Glutamatergic neuron (in vitro differentiated cells): ENCODE measurements at regions not wholly inside any gene's neighbourhood (a gene's known extent, or its start where the extent isn't known, plus 50 kb on each side); places are given as distances from the start of the nearest gene placed in this dataset.

Experiments
- DNase-seq: peaks from one replicate; pipeline ENCODE4 v3.0.0; 2022
- H3K27ac Mint-ChIP-seq: one replicate; pipeline ENCODE4 v1.8.0; 2020; ENCODE audit warnings: mild to moderate bottlenecking, mixed read lengths, inconsistent platforms; ENCODE audit not compliant: unreplicated experiment
- H3K27me3 Mint-ChIP-seq: one replicate; pipeline ENCODE4 v1.8.0; 2020; ENCODE audit warnings: mild to moderate bottlenecking, moderate library complexity, mixed read lengths, inconsistent platforms; ENCODE audit not compliant: unreplicated experiment
- H3K36me3 Mint-ChIP-seq: one replicate; pipeline ENCODE4 v1.8.0; 2020; ENCODE audit warnings: mild to moderate bottlenecking, mixed read lengths, inconsistent platforms; ENCODE audit not compliant: unreplicated experiment
- H3K4me1 Mint-ChIP-seq: one replicate; pipeline ENCODE4 v1.8.0; 2020; ENCODE audit warnings: mild to moderate bottlenecking, low read depth, mixed read lengths, inconsistent platforms; ENCODE audit not compliant: unreplicated experiment
- H3K4me3 Mint-ChIP-seq: one replicate; pipeline ENCODE4 v1.8.0; 2020; ENCODE audit warnings: mild to moderate bottlenecking, mixed read lengths, inconsistent platforms; ENCODE audit not compliant: unreplicated experiment
- H3K9me3 Mint-ChIP-seq: one replicate; pipeline ENCODE4 v1.8.0; 2020; ENCODE audit warnings: mild to moderate bottlenecking, moderate library complexity, mixed read lengths, inconsistent platforms; ENCODE audit not compliant: unreplicated experiment
- CTCF ChIP-seq: fragments of 200-600 bp; sonication (generic); IDR thresholded peaks from one replicate; pipeline ENCODE4 v1.5.0; 2021; ENCODE audit not compliant: partially characterized antibody, unreplicated experiment

GRCh38 chr2:105643405-105644173 is 101.1 kb upstream of the NCK2 start:
- Mint-ChIP-seq H3K27me3 (peaks cover 7% of the 10 kb centered on the region), H3K36me3 (no peaks in the 10 kb centered on the region), H3K4me3 (no peak overlapping the region), H3K27ac (no peak overlapping the region), H3K9me3 (peaks cover 4% of the 10 kb centered on the region), H3K4me1 (peaks cover 15% of the 10 kb centered on the region)
- TF ChIP-seq CTCF = no peak
- DNase-seq = no peak

GRCh38 chr2:105641389-105641811 is 103.3 kb upstream of the NCK2 start:
- Mint-ChIP-seq H3K27me3 (peaks cover 5% of the 10 kb centered on the region), H3K4me3 (peak overlapping the region; percentile 30), H3K9me3 (peaks cover 4% of the 10 kb centered on the region), H3K27ac (peak overlapping the region; percentile 59), H3K4me1 (peaks cover 14% of the 10 kb centered on the region), H3K36me3 (no peaks in the 10 kb centered on the region)
- no peak for TF ChIP-seq CTCF
- peak; percentile 23 for DNase-seq

- Mint-ChIP-seq H3K27me3 (peaks cover 5% of the 10 kb centered on the region), H3K36me3 (no peaks in the 10 kb centered on the region), H3K4me1 (peaks cover 11% of the 10 kb centered on the region), H3K9me3 (peaks cover 4% of the 10 kb centered on the region), H3K27ac (peak overlapping the region; percentile 73), H3K4me3 (no peak overlapping the region)
- TF ChIP-seq CTCF = no peak
- DNase-seq = no peak
Measured at GRCh38 chr2:105640246-105640645, 104.5 kb upstream of the NCK2 start.

- Mint-ChIP-seq H3K4me3 (no peak overlapping the region), H3K27ac (no peak overlapping the region), H3K36me3 (no peaks in the 10 kb centered on the region), H3K27me3 (peaks cover 2% of the 10 kb centered on the region), H3K4me1 (peaks cover 5% of the 10 kb centered on the region), H3K9me3 (peaks cover 2% of the 10 kb centered on the region)
- DNase-seq = no peak
- TF ChIP-seq CTCF = no peak
Measured at GRCh38 chr2:105636109-105636740, 108.5 kb upstream of the NCK2 start.

- peaks cover 5% of the 10 kb centered on the region for H3K4me1 Mint-ChIP-seq
- peaks cover 2% of the 10 kb centered on the region for H3K27me3 Mint-ChIP-seq
- peaks cover 2% of the 10 kb centered on the region for H3K9me3 Mint-ChIP-seq
- no peak overlapping the region for H3K4me3 Mint-ChIP-seq
- no peak overlapping the region for H3K27ac Mint-ChIP-seq
- TF ChIP-seq CTCF = no peak
- DNase-seq = no peak
- H3K36me3 Mint-ChIP-seq = no peaks in the 10 kb centered on the region
Measured at GRCh38 chr2:105635564-105635963, 109.1 kb upstream of the NCK2 start.
